Stomach smooth muscle (tissue), 2 donors: ENCODE measurements at regions not wholly inside any gene's neighbourhood (a gene's known extent, or its start where the extent isn't known, plus 50 kb on each side); places are given as distances from the start of the nearest gene placed in this dataset.

ENCODE experiments used
- H3K27ac ChIP-seq: one replicate; pipeline ENCODE4 v1.7.0; 2013; ENCODE audit warnings: mild to moderate bottlenecking, low read length, inconsistent platforms
- H3K27me3 ChIP-seq, 2 donors: one replicate each; pipeline ENCODE4 v1.7.0; 2013; ENCODE audit warnings: low read length in 2 of 2; ENCODE audit not compliant: insufficient read depth in 2 of 2, control insufficient read depth in 1 of 2
- H3K36me3 ChIP-seq, 2 donors: one replicate each; pipeline ENCODE4 v1.7.0; 2013; ENCODE audit warnings: low read length in 2 of 2; ENCODE audit not compliant: control insufficient read depth in 2 of 2, insufficient read depth in 2 of 2
- H3K4me1 ChIP-seq: one replicate; pipeline ENCODE4 v1.7.0; 2013; ENCODE audit warnings: low read length; ENCODE audit not compliant: control insufficient read depth, insufficient read depth
- H3K4me3 ChIP-seq, 2 donors: one replicate each; pipeline ENCODE4 v1.7.0; 2013; ENCODE audit warnings: low read length in 2 of 2
- H3K9ac ChIP-seq, 2 donors: one replicate each; pipeline ENCODE4 v1.7.0; 2013; ENCODE audit warnings: low read length in 2 of 2, mild to moderate bottlenecking in 1 of 2
- H3K9me3 ChIP-seq, 2 donors: one replicate each; pipeline ENCODE4 v1.7.0; 2013; ENCODE audit warnings: low read length in 2 of 2; ENCODE audit not compliant: control insufficient read depth in 2 of 2
- donor health status: healthy.
- donor health status: Pancreatic carcinoma.

DNA sequence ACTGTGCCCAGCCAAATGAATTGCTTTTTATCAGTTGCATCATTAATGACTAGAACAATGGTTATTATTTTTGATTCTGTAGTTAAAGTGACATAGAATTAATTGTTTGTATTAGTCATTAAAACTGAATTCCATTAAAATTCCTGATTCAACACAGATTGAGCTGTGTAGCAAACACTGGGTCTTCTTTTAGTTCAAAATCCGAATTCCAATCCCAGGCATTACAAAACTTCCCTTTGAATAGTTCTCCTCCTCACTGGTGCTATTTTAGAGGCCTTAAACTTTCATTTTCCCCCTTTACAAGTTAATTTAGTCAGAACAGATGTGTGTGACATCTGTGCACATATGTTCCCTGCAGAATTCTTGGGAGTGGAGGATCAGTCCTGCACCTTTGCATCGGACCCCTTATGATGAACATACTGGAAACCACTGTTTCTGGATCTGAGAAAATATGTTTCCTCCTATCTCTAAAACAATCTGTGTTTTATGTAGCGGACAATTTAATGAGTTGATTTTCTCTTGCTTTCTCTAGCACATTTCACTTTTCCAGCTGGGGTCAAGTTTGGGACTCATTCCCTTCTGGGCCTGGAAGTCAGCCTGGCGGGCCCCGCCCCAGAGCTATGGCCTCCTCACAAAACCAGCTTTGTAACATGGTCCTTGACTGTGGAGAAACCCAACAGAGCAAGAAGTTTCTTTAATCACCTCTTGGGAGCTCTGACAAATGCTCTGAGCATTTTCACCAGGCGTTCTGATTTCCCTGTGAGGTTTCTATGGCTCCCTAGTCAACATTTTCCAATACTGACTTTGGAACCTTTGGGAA is 87.9 kb upstream of the MAMDC2 start:
- Histone ChIP-seq H3K27ac (no peak overlapping the region), H3K4me1 (no peaks in the 10 kb centered on the region), H3K9ac (no peak overlapping the region), H3K9me3 (no peaks in the 10 kb centered on the region), H3K36me3 (no peaks in the 10 kb centered on the region), H3K27me3 (no peaks in the 10 kb centered on the region), H3K4me3 (no peak overlapping the region)

DNA sequence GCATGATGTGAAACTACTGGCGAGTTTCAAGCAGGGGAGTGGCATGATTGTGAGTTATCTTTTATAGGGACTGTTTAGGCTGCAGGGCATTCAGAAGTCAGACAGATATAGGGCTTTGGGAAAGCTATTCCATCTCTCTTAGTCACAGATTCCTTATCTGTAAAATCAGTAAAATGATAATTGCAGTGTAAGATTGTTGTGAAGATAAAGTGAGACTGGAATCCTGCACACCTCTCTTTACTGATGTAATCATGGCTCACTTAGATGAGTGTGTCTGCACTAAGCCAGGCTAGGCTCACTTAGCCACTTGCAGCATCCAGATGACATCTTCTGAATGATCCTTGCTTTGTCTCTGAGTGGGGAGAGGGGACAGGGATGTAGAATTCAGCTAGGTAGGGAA is 81.8 kb upstream of the MAMDC2 start:
- Histone ChIP-seq H3K27me3 (no peaks in the 10 kb centered on the region), H3K9me3 (no peaks in the 10 kb centered on the region), H3K4me1 (peaks cover 8% of the 10 kb centered on the region), H3K36me3 (no peaks in the 10 kb centered on the region), H3K27ac (no peak overlapping the region), H3K9ac (no peak overlapping the region), H3K4me3 (no peak overlapping the region)

- Histone ChIP-seq H3K9ac (no peak overlapping the region), H3K27ac (no peak overlapping the region), H3K27me3 (no peaks in the 10 kb centered on the region), H3K4me1 (peaks cover 8% of the 10 kb centered on the region), H3K9me3 (no peaks in the 10 kb centered on the region), H3K36me3 (no peaks in the 10 kb centered on the region), H3K4me3 (peak overlapping the region in 1 of 2 donors; percentile 31)
Observed at GRCh38 chr9:69963803-69964202, 79.8 kb upstream of the MAMDC2 start.

GRCh38 chr9:69964446-69964845 is 79.2 kb upstream of the MAMDC2 start:
- no peaks in the 10 kb centered on the region for H3K9me3 ChIP-seq
- peak overlapping the region; percentile 7 for H3K27ac ChIP-seq
- no peak overlapping the region for H3K4me3 ChIP-seq
- no peak overlapping the region for H3K9ac ChIP-seq
- no peaks in the 10 kb centered on the region for H3K27me3 ChIP-seq
- peaks cover 8% of the 10 kb centered on the region for H3K4me1 ChIP-seq
- H3K36me3 ChIP-seq, result no peaks in the 10 kb centered on the region

GRCh38 chr9:69965416-69966145 is 78.1 kb upstream of the MAMDC2 start:
- no peak overlapping the region for H3K4me3 ChIP-seq
- H3K4me1 ChIP-seq, result peaks cover 8% of the 10 kb centered on the region
- no peaks in the 10 kb centered on the region for H3K27me3 ChIP-seq
- H3K36me3 ChIP-seq, result no peaks in the 10 kb centered on the region
- H3K27ac ChIP-seq, result no peak overlapping the region
- no peak overlapping the region for H3K9ac ChIP-seq
- no peaks in the 10 kb centered on the region for H3K9me3 ChIP-seq

DNA sequence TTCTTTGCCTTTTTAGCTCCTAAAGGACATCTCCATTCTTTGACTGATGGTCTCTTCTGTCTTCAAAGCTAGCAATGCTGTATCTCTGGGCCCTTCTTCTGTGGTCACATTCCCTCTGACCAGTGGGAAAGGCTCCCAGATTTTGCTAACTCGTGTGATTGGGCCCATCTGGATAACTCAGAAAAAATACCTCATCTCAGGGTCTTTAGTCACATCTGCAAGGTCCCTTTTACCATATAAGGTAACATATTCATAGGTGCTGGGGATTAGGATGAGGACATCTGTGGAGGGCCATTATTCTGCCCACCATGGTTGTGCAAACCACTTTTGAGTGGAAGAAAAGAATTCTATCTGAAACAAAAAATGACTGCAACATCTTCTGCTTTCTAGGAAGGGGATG is 76.3 kb upstream of the MAMDC2 start:
- Histone ChIP-seq H3K9me3 (no peaks in the 10 kb centered on the region), H3K36me3 (no peaks in the 10 kb centered on the region), H3K4me1 (peaks cover 11% of the 10 kb centered on the region), H3K27ac (no peak overlapping the region), H3K4me3 (no peak overlapping the region), H3K27me3 (no peaks in the 10 kb centered on the region), H3K9ac (no peak overlapping the region)

DNA sequence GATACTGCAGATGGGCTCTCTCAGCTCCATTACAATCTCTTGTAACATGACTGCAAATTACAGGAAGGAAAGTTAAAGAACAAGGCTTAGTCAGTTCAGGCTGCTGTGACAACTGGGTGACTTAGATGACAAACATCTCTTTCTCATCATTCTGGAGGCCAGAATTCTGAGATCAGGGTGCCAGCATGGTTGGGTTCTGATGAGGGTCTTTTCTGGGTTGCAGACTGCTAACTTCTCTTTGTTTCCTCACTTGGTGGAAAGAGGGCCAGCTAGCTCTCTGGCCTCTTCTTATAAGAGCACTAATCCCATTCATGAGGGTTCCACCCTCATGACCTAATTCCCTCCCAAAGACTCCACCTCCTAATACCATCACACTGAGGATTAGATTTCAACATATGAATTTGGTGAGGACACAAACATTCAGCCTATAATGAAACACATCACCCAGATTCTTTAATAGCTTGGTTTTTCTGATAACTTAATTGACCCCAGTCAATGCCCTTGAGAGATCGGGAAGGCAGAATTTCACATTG is 73.6 kb upstream of the MAMDC2 start:
- H3K4me1 ChIP-seq, result peaks cover 7% of the 10 kb centered on the region
- no peak overlapping the region for H3K27ac ChIP-seq
- H3K9me3 ChIP-seq, result no peaks in the 10 kb centered on the region
- no peak overlapping the region for H3K4me3 ChIP-seq
- H3K27me3 ChIP-seq, result no peaks in the 10 kb centered on the region
- H3K9ac ChIP-seq, result no peak overlapping the region
- no peaks in the 10 kb centered on the region for H3K36me3 ChIP-seq

DNA sequence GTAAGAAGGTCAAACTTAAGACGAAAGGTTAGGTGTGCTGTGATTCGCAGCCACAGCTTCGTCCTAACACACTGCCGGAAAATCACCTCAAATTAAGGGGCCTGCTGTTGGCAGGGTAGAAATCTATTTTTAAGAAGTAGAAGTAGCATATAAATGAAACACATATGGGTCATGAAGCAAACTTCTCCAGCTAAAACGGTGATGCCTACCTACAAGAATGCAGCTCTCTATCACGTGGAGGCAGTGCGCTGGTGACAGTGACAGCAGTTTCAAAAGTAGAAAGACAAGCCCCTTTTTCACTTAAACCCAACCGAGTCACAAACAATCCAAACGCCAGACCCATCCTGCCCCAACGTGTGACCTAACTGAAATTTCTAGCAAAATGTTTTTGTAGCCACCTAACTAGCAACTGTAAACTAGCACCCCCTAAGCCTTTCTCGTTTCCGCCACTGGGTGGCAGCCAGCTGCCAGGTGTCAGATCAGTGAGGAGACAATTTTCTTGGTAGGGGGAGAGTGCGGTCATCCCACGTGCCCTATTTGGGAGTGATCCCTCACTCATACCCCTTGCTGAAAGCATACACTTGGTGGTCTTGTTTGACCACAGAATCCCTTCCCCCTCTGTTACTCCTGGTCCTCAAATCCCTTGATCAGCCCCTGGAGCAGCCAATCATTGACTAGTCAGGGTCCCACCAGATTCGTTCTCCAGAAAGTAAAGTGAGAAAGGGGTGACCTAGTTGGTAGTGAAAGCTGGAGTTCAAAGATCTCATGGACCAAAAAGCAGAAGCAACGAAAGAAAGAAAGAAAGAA is 71.8 kb upstream of the MAMDC2 start:
- Histone ChIP-seq H3K4me1 (peaks cover 7% of the 10 kb centered on the region), H3K27me3 (no peaks in the 10 kb centered on the region), H3K27ac (no peak overlapping the region), H3K4me3 (peak overlapping the region; percentile 44 to 50), H3K9ac (peak overlapping the region in 1 of 2 donors; percentile 51), H3K9me3 (no peaks in the 10 kb centered on the region), H3K36me3 (no peaks in the 10 kb centered on the region)

GRCh38 chr9:69975681-69976080 is 68.0 kb upstream of the MAMDC2 start:
- Histone ChIP-seq H3K9me3 (no peaks in the 10 kb centered on the region), H3K36me3 (no peaks in the 10 kb centered on the region), H3K4me1 (peaks cover 7% of the 10 kb centered on the region), H3K27me3 (no peaks in the 10 kb centered on the region), H3K4me3 (no peak overlapping the region), H3K27ac (no peak overlapping the region), H3K9ac (no peak overlapping the region)

DNA sequence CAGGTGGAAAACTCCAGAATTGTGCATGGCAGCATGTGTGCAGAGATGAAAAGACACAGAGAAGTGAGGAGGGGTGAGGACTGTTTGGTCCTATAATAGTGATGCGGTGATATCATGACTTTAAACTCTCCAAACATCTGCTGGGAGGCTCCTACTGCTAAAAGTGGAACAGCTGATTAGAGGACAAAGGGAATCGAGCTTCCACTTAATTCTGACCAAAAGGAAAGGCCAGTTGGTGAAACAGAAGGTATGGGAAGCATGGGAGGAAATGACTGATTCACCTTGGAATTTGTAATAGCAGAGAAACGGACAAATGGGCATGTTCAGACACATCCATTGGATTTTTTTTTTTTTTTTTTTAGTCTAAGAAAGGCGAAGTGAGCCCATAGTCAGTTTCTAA is 67.5 kb upstream of the MAMDC2 start:
- H3K27me3 ChIP-seq, result no peaks in the 10 kb centered on the region
- peaks cover 7% of the 10 kb centered on the region for H3K4me1 ChIP-seq
- no peaks in the 10 kb centered on the region for H3K9me3 ChIP-seq
- H3K9ac ChIP-seq, result no peak overlapping the region
- H3K4me3 ChIP-seq, result no peak overlapping the region
- no peaks in the 10 kb centered on the region for H3K36me3 ChIP-seq
- no peak overlapping the region for H3K27ac ChIP-seq
